Neural cell (in vitro differentiated cells): ENCODE measurements at regions not wholly inside any gene's neighbourhood (a gene's known extent, or its start where the extent isn't known, plus 50 kb on each side); places are given as distances from the start of the nearest gene placed in this dataset.
"Not testable (repeated sequence)": the region's sequence is repeated elsewhere in the genome, so short reads cannot be mapped to it uniquely, and the experiment has no call there.

Experiments
- H2AFZ ChIP-seq: fragments of 200-600, 300-800 bp; sonication (generic), shearing (Covaris generic); 2 replicates; pipeline ENCODE4 v1.6.0; 2014; ENCODE audit warnings: low read depth, mild to moderate bottlenecking, antibody characterized with exemption, low read length, moderate library complexity
- H3F3A ChIP-seq: fragments of 200-600 bp; shearing (Covaris generic); 2 replicates; pipeline ENCODE4 v1.6.1; 2016; ENCODE audit warnings: mild to moderate bottlenecking, moderate library complexity, mixed read lengths, antibody characterized with exemption, low read length; ENCODE audit not compliant: insufficient read depth, poor library complexity, severe bottlenecking
- H3K27ac ChIP-seq: fragments of 200-600, 300-800 bp; sonication (generic), shearing (Covaris generic); 2 replicates; pipeline ENCODE4 v1.5.1; 2014; ENCODE audit warnings: mild to moderate bottlenecking, low read length, moderate library complexity
- H3K27me3 ChIP-seq: fragments of 300-800, 200-600 bp; sonication (generic), shearing (Covaris generic); 2 replicates; pipeline ENCODE4 v1.6.0; 2014; ENCODE audit warnings: mild to moderate bottlenecking, low read depth, low read length, moderate library complexity; ENCODE audit not compliant: insufficient read depth
- H3K36me3 ChIP-seq: fragments of 300-800, 200-600 bp; sonication (generic), shearing (Covaris generic); 2 replicates; pipeline ENCODE4 v1.5.1; 2014; ENCODE audit warnings: mild to moderate bottlenecking, antibody characterized with exemption, low read length, moderate library complexity; ENCODE audit not compliant: insufficient read depth
- H3K4me2 ChIP-seq: fragments of 300-800, 200-600 bp; sonication (generic), shearing (Covaris generic); 2 replicates; pipeline ENCODE4 v1.6.0; 2014; ENCODE audit warnings: mild to moderate bottlenecking, low read length
- H3K4me3 ChIP-seq: fragments of 300-800, 200-600 bp; sonication (generic), shearing (Covaris generic); 2 replicates; pipeline ENCODE4 v1.5.1; 2014; ENCODE audit warnings: mild to moderate bottlenecking, low read length, moderate library complexity
- H3K79me2 ChIP-seq: fragments of 200-600 bp; shearing (Covaris generic); replicated peaks from 2 replicates; pipeline ENCODE4 v1.6.0; 2014; ENCODE audit warnings: mild to moderate bottlenecking, low read length, moderate library complexity; ENCODE audit not compliant: insufficient read depth
- H3K9ac ChIP-seq: fragments of 300-800, 200-600 bp; sonication (generic), shearing (Covaris generic); 2 replicates; pipeline ENCODE4 v1.6.1; 2016; ENCODE audit warnings: mild to moderate bottlenecking, low read length, mixed read lengths
- H3K9me2 ChIP-seq: fragments of 200-600 bp; shearing (Covaris generic); 2 replicates; pipeline ENCODE4 v1.6.1; 2016; ENCODE audit warnings: mild to moderate bottlenecking, low read length, mixed read lengths; ENCODE audit not compliant: insufficient read depth
- H3K9me3 ChIP-seq: fragments of 200-600, 300-800 bp; sonication (generic), shearing (Covaris generic); 2 replicates; pipeline ENCODE4 v1.6.1; 2016; ENCODE audit warnings: mild to moderate bottlenecking, mixed run types, low read length, moderate library complexity, mixed read lengths
- H4K20me1 ChIP-seq: fragments of 200-600 bp; shearing (Covaris generic); 2 replicates; pipeline ENCODE4 v1.6.1; 2016; ENCODE audit warnings: mild to moderate bottlenecking, mixed run types; ENCODE audit not compliant: insufficient read depth
- EP300 ChIP-seq: fragments of 450-650 bp; conservative IDR thresholded peaks from 2 replicates; pipeline ENCODE4 v1.6.1; 2014; ENCODE audit warnings: antibody characterized with exemption, mild to moderate bottlenecking, moderate library complexity; ENCODE audit not compliant: poor library complexity, severe bottlenecking
- EZH2 ChIP-seq: fragments of 200-600, 300-800 bp; shearing (Covaris generic), sonication (generic); IDR thresholded peaks from 2 replicates; pipeline ENCODE4 v1.6.1; 2014; ENCODE audit warnings: antibody characterized with exemption, low read length, borderline replicate concordance, mild to moderate bottlenecking; ENCODE audit not compliant: insufficient read depth, poor library complexity, severe bottlenecking
- MXI1 ChIP-seq: fragments of 450-650 bp; conservative IDR thresholded peaks from 2 replicates; pipeline ENCODE4 v1.6.1; 2014; ENCODE audit warnings: antibody characterized with exemption, mild to moderate bottlenecking; ENCODE audit not compliant: poor library complexity, severe bottlenecking
- POLR2AphosphoS5 ChIP-seq: IDR thresholded peaks from 2 replicates; pipeline ENCODE4 v1.6.1; 2012
- RAD21 ChIP-seq: fragments of 450-650 bp; conservative IDR thresholded peaks from 2 replicates; pipeline ENCODE4 v1.6.1; 2014; ENCODE audit warnings: antibody characterized with exemption, mild to moderate bottlenecking, moderate library complexity
- SMC3 ChIP-seq: fragments of 450-650 bp; conservative IDR thresholded peaks from 2 replicates; pipeline ENCODE4 v1.6.1; 2014; ENCODE audit warnings: antibody characterized with exemption, mild to moderate bottlenecking, moderate library complexity; ENCODE audit not compliant: poor library complexity
- TAF1 ChIP-seq: IDR thresholded peaks from 2 replicates; pipeline ENCODE4 v1.6.1; 2012; ENCODE audit warnings: low read depth
- TF ChIP-seq, protein P1 (sequence below): fragments of 450-650 bp; IDR thresholded peaks from 2 replicates; pipeline ENCODE4 v1.5.1; 2014; ENCODE audit warnings: antibody characterized with exemption, mild to moderate bottlenecking, moderate library complexity; ENCODE audit not compliant: poor library complexity, severe bottlenecking
- TF ChIP-seq, protein P2 (sequence below): IDR thresholded peaks from 2 replicates; pipeline ENCODE4 v1.6.1; 2012; ENCODE audit warnings: borderline replicate concordance

DNA sequence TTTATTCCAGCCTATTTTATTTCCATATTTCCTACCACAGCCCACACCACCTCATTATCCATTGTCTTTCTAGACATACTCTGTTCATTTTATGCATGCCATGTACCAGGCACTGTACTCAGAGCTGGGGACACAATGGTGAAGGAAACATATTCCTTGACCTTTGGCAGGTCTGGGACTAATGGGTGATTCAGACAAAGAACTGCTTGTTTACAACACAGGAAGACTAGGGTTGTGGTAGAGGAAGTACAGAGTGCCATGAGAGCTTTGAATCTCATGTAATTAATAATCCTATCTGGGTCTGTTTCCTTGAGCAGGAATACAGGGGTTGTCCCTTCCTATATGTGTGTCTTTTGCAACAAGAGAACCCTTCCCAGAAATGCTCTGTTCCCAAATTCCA lies 75.1 kb upstream of the NUDT10 start:
- H3K9ac ChIP-seq, result no peak overlapping the region
- H3K4me3 ChIP-seq, result no peak overlapping the region
- H4K20me1 ChIP-seq, result no peaks in the 10 kb centered on the region
- H3K9me2 ChIP-seq, result no peaks in the 10 kb centered on the region
- no peaks in the 10 kb centered on the region for H3K27me3 ChIP-seq
- no peak for TF ChIP-seq EZH2
- TF ChIP-seq MXI1, result no peak
- TF ChIP-seq EP300, result no peak
- TF ChIP-seq, protein P1, sequence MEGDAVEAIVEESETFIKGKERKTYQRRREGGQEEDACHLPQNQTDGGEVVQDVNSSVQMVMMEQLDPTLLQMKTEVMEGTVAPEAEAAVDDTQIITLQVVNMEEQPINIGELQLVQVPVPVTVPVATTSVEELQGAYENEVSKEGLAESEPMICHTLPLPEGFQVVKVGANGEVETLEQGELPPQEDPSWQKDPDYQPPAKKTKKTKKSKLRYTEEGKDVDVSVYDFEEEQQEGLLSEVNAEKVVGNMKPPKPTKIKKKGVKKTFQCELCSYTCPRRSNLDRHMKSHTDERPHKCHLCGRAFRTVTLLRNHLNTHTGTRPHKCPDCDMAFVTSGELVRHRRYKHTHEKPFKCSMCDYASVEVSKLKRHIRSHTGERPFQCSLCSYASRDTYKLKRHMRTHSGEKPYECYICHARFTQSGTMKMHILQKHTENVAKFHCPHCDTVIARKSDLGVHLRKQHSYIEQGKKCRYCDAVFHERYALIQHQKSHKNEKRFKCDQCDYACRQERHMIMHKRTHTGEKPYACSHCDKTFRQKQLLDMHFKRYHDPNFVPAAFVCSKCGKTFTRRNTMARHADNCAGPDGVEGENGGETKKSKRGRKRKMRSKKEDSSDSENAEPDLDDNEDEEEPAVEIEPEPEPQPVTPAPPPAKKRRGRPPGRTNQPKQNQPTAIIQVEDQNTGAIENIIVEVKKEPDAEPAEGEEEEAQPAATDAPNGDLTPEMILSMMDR, result no peak
- no peak for TF ChIP-seq SMC3
- TF ChIP-seq, protein P2, sequence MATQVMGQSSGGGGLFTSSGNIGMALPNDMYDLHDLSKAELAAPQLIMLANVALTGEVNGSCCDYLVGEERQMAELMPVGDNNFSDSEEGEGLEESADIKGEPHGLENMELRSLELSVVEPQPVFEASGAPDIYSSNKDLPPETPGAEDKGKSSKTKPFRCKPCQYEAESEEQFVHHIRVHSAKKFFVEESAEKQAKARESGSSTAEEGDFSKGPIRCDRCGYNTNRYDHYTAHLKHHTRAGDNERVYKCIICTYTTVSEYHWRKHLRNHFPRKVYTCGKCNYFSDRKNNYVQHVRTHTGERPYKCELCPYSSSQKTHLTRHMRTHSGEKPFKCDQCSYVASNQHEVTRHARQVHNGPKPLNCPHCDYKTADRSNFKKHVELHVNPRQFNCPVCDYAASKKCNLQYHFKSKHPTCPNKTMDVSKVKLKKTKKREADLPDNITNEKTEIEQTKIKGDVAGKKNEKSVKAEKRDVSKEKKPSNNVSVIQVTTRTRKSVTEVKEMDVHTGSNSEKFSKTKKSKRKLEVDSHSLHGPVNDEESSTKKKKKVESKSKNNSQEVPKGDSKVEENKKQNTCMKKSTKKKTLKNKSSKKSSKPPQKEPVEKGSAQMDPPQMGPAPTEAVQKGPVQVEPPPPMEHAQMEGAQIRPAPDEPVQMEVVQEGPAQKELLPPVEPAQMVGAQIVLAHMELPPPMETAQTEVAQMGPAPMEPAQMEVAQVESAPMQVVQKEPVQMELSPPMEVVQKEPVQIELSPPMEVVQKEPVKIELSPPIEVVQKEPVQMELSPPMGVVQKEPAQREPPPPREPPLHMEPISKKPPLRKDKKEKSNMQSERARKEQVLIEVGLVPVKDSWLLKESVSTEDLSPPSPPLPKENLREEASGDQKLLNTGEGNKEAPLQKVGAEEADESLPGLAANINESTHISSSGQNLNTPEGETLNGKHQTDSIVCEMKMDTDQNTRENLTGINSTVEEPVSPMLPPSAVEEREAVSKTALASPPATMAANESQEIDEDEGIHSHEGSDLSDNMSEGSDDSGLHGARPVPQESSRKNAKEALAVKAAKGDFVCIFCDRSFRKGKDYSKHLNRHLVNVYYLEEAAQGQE, result no peak
- TF ChIP-seq RAD21, result no peak
- TF ChIP-seq TAF1, result no peak
- no peak for TF ChIP-seq POLR2AphosphoS5
- no peaks in the 10 kb centered on the region for H3K9me3 ChIP-seq
- no peak overlapping the region for H2AFZ ChIP-seq
- no peak overlapping the region for H3K4me2 ChIP-seq
- no peaks in the 10 kb centered on the region for H3F3A ChIP-seq
- H3K27ac ChIP-seq, result no peak overlapping the region
- H3K79me2 ChIP-seq, result no peaks in the 10 kb centered on the region
- no peaks in the 10 kb centered on the region for H3K36me3 ChIP-seq

DNA sequence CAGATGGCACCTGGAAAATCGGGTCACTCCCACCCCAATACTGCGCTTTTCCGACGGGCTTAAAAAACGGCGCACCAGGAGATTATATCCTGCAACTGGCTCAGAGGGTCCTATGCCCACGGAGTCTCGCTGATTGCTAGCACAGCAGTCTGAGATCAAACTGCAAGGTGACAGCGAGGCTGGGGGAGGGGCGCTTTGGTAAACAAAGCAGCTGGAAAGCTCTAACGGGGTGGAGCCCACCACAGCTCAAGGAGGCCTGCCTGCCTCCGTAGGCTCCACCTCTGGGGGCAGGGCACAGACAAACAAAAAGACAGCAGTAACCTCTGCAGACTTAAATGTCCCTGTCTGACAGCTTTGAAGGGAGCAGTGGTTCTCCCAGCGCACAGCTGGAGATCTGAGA lies 70.4 kb upstream of the NUDT10 start:
- not testable (repeated sequence) for H3K9ac ChIP-seq, H3K4me3 ChIP-seq, H3K79me2 ChIP-seq, H3K9me3 ChIP-seq, H3K36me3 ChIP-seq, H3K9me2 ChIP-seq, H2AFZ ChIP-seq, H3K27ac ChIP-seq, H3F3A ChIP-seq, H3K27me3 ChIP-seq, H4K20me1 ChIP-seq, H3K4me2 ChIP-seq

DNA sequence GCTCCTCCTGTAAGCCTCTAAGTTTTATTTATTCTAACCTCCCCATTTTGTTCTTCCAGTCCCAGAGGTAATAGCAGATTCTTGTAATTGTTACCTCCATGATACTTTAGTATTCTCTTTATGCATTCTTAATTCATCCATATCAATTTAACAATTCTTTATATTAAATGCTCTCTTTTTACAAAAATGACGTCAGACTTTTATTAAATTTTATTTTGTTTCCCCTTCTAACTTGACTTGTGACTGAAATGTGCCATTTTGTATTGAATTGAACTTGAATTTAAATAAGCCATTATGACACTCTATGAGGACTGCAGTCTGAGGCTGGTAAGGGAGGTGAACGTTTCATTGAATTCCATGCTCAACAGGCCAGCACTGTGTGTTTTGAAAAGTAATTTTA lies 60.0 kb upstream of the NUDT10 start:
- Histone ChIP-seq H3K4me3 (no peak overlapping the region), H3K36me3 (no peaks in the 10 kb centered on the region), H3K27ac (no peak overlapping the region), H3F3A (no peaks in the 10 kb centered on the region), H2AFZ (no peak overlapping the region), H4K20me1 (no peaks in the 10 kb centered on the region), H3K9ac (no peak overlapping the region), H3K79me2 (no peaks in the 10 kb centered on the region), H3K4me2 (no peak overlapping the region), H3K9me3 (no peaks in the 10 kb centered on the region), H3K27me3 (no peaks in the 10 kb centered on the region), H3K9me2 (no peaks in the 10 kb centered on the region)
- TF ChIP-seq SMC3 (no peak), EZH2 (no peak), EP300 (no peak), RAD21 (no peak), POLR2AphosphoS5 (no peak)
- TF ChIP-seq, protein P1, result no peak
